ENCODE measurements at regions not wholly inside any gene's neighbourhood (a gene's known extent, or its start where the extent isn't known, plus 50 kb on each side); places are given as distances from the start of the nearest gene placed in this dataset.

DNA sequence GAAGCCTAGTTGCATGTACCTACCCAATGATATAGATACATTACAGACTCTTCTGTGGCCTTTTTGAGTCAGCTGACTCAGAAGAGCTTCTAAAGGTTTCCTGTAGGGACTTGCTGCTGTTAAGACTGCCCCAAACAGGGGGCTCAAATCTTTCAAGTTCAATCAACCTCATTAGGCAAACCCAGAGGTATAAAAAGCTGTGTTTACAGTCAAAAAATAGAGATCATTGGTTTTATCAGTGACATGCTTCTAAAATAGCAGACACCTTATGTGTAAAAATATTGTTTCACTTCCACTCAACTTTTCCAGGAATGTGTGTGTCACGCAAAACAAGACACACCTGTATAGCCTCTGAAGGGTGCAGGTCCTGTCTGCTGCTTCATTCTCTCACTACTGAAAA is 624.3 kb upstream of the FANCL start:
- TF ChIP-seq CTCF (IDR thresholded peaks at IDR 0.05; ENCODE audit: low read length) (no peak), EZH2 (IDR thresholded peaks at IDR 0.05; ENCODE audit: borderline replicate concordance, low read length) (no peak)
- Histone ChIP-seq H4K20me1 (ENCODE audit: insufficient read depth, low read length) (no peaks in the 10 kb centered on the region), H2AFZ (ENCODE audit: low read length) (no peak overlapping the region), H3K4me1 (ENCODE audit: insufficient read depth, low read length, severe bottlenecking) (no peaks in the 10 kb centered on the region), H3F3A (ENCODE audit: insufficient read depth, low read length) (no peaks in the 10 kb centered on the region), H3K27ac (ENCODE audit: low read depth, low read length, poor library complexity, severe bottlenecking) (no peak overlapping the region), H3K27me3 (ENCODE audit: insufficient read depth, low read length) (no peaks in the 10 kb centered on the region), H3K4me3 (ENCODE audit: low read depth, low read length, poor library complexity, severe bottlenecking) (no peak overlapping the region), H3K9me2 (ENCODE audit: low read depth, low read length) (no peaks in the 10 kb centered on the region), H3K9me3 (ENCODE audit: low read length) (no peaks in the 10 kb centered on the region), H3K4me2 (ENCODE audit: low read length) (no peak overlapping the region), H3K79me2 (ENCODE audit: insufficient read depth, low read length) (no peaks in the 10 kb centered on the region), H3K36me3 (ENCODE audit: insufficient read depth, low read length) (no peaks in the 10 kb centered on the region), H3K9ac (ENCODE audit: low read length) (no peak overlapping the region)

GRCh38 chr2:58862244-58862643 is 621.1 kb upstream of the FANCL start:
- Histone ChIP-seq H3K27me3 (ENCODE audit: insufficient read depth, low read length) (no peaks in the 10 kb centered on the region), H2AFZ (ENCODE audit: low read length) (no peak overlapping the region), H3K9me3 (ENCODE audit: low read length) (no peaks in the 10 kb centered on the region), H3K27ac (ENCODE audit: low read depth, low read length, poor library complexity, severe bottlenecking) (no peak overlapping the region), H3K9ac (ENCODE audit: low read length) (no peak overlapping the region), H3K9me2 (ENCODE audit: low read depth, low read length) (no peaks in the 10 kb centered on the region), H3F3A (ENCODE audit: insufficient read depth, low read length) (no peaks in the 10 kb centered on the region), H3K4me2 (ENCODE audit: low read length) (no peak overlapping the region), H4K20me1 (ENCODE audit: insufficient read depth, low read length) (no peaks in the 10 kb centered on the region), H3K79me2 (ENCODE audit: insufficient read depth, low read length) (no peaks in the 10 kb centered on the region), H3K4me3 (ENCODE audit: low read depth, low read length, poor library complexity, severe bottlenecking) (no peak overlapping the region), H3K4me1 (ENCODE audit: insufficient read depth, low read length, severe bottlenecking) (no peaks in the 10 kb centered on the region), H3K36me3 (ENCODE audit: insufficient read depth, low read length) (no peaks in the 10 kb centered on the region)
- TF ChIP-seq EZH2 (IDR thresholded peaks at IDR 0.05; ENCODE audit: borderline replicate concordance, low read length) (no peak), CTCF (IDR thresholded peaks at IDR 0.05; ENCODE audit: low read length) (no peak)

GRCh38 chr2:58860586-58860985 is 619.5 kb upstream of the FANCL start:
- H2AFZ ChIP-seq (ENCODE audit: low read length): no peak overlapping the region
- H3K9me3 ChIP-seq (ENCODE audit: low read length): no peaks in the 10 kb centered on the region
- no peaks in the 10 kb centered on the region for H3K27me3 ChIP-seq (ENCODE audit: insufficient read depth, low read length)
- H3K27ac ChIP-seq (ENCODE audit: low read depth, low read length, poor library complexity, severe bottlenecking): no peak overlapping the region
- H3K4me1 ChIP-seq (ENCODE audit: insufficient read depth, low read length, severe bottlenecking): no peaks in the 10 kb centered on the region
- TF ChIP-seq CTCF (IDR thresholded peaks at IDR 0.05; ENCODE audit: low read length) (no peak), EZH2 (IDR thresholded peaks at IDR 0.05; ENCODE audit: borderline replicate concordance, low read length) (no peak)
- no peaks in the 10 kb centered on the region for H3K79me2 ChIP-seq (ENCODE audit: insufficient read depth, low read length)
- H3K9ac ChIP-seq (ENCODE audit: low read length): no peak overlapping the region
- H3F3A ChIP-seq (ENCODE audit: insufficient read depth, low read length): no peaks in the 10 kb centered on the region
- H4K20me1 ChIP-seq (ENCODE audit: insufficient read depth, low read length): no peaks in the 10 kb centered on the region
- no peak overlapping the region for H3K4me2 ChIP-seq (ENCODE audit: low read length)
- H3K36me3 ChIP-seq (ENCODE audit: insufficient read depth, low read length): no peaks in the 10 kb centered on the region
- no peak overlapping the region for H3K4me3 ChIP-seq (ENCODE audit: low read depth, low read length, poor library complexity, severe bottlenecking)
- no peaks in the 10 kb centered on the region for H3K9me2 ChIP-seq (ENCODE audit: low read depth, low read length)

All from OCI-LY1 (cell line).